IPS-18a (cell line): ENCODE measurements at regions not wholly inside any gene's neighbourhood (a gene's known extent, or its start where the extent isn't known, plus 50 kb on each side); places are given as distances from the start of the nearest gene placed in this dataset.

Source experiments
- H3K27ac ChIP-seq: one replicate; pipeline ENCODE4 v1.5.1; 2013; ENCODE audit warnings: low read length
- H3K27me3 ChIP-seq: one replicate; pipeline ENCODE4 v1.6.1; 2013; ENCODE audit warnings: mild to moderate bottlenecking, low read length; ENCODE audit not compliant: control insufficient read depth, insufficient read depth
- H3K36me3 ChIP-seq: one replicate; pipeline ENCODE4 v1.6.1; 2013; ENCODE audit warnings: low read depth, low read length; ENCODE audit not compliant: control insufficient read depth
- H3K4me1 ChIP-seq: one replicate; pipeline ENCODE4 v1.6.1; 2013; ENCODE audit warnings: low read depth, low read length; ENCODE audit not compliant: control insufficient read depth
- H3K4me3 ChIP-seq: one replicate; pipeline ENCODE4 v1.5.1; 2013; ENCODE audit warnings: low read length
- H3K9ac ChIP-seq: one replicate; pipeline ENCODE4 v1.6.1; 2013; ENCODE audit warnings: mild to moderate bottlenecking, low read length, moderate library complexity
- H3K9me3 ChIP-seq: one replicate; pipeline ENCODE4 v1.6.1; 2013; ENCODE audit warnings: low read depth, low read length; ENCODE audit not compliant: control insufficient read depth

DNA sequence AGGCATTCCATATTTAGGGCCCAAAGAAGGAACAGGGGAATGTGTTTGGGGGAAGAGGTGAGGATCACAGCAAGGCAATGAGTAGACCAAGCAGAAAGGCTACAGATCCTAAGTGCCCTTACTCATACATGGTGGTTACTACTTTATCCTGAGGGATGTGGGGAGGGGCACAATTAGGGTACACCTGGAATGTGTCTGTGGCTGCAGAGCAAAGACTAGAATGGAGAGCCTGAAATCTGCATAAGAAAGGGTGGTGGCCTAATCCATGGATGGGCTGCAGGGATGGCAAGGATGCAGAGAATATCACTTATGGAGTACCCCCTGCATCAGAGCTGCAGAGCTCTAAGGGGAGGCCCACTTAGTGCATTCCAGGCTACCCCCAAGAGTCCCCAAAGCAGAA is 352.6 kb upstream of the TRPC7 start:
- H3K9ac ChIP-seq, result no peak overlapping the region
- H3K27ac ChIP-seq, result no peak overlapping the region
- H3K4me3 ChIP-seq, result no peak overlapping the region
- H3K4me1 ChIP-seq, result peaks cover 4% of the 10 kb centered on the region
- H3K36me3 ChIP-seq, result no peaks in the 10 kb centered on the region
- H3K27me3 ChIP-seq, result no peaks in the 10 kb centered on the region
- H3K9me3 ChIP-seq, result no peaks in the 10 kb centered on the region

DNA sequence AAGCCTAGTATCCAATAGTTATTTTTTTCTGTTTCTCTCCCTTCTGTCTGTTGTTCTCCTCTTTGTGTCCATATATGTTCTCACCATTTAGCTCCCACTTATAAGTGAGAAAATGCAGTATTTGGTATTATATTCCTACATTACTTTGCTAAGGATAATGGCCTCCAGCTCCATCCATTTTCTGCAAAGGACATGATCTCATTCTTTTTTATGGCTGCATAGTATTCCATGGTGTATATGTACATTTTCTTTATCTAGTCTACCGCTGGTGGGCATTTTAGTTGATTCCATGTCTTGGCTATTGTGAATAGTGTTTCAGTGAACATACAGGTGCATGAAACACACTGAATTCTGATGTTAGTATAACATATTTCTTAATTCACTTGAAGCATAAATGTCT is 348.9 kb upstream of the TRPC7 start:
- Histone ChIP-seq H3K4me1 (peaks cover 4% of the 10 kb centered on the region), H3K9ac (no peak overlapping the region), H3K36me3 (no peaks in the 10 kb centered on the region), H3K4me3 (no peak overlapping the region), H3K9me3 (no peaks in the 10 kb centered on the region), H3K27me3 (no peaks in the 10 kb centered on the region), H3K27ac (no peak overlapping the region)

DNA sequence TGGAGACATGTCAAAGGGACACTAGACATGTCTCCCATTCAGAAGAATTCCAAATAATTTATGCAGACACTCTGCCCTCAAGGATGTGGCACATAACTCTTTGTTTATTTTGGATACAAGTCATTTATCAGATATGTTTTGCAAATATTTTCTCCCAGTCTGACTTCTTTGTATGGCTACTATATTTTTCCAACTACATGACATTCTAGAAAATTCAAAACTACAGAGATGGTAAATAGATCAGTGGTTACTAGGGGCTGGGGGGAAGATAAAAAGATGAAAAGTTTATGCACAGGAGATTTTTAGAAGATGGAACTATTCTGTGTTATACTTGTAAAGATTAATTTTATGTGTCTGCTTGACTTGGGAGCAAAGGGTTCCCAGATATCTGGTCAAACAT is 347.3 kb upstream of the TRPC7 start:
- Histone ChIP-seq H3K4me1 (no peaks in the 10 kb centered on the region), H3K9me3 (no peaks in the 10 kb centered on the region), H3K27ac (no peak overlapping the region), H3K4me3 (no peak overlapping the region), H3K27me3 (no peaks in the 10 kb centered on the region), H3K9ac (no peak overlapping the region), H3K36me3 (no peaks in the 10 kb centered on the region)

DNA sequence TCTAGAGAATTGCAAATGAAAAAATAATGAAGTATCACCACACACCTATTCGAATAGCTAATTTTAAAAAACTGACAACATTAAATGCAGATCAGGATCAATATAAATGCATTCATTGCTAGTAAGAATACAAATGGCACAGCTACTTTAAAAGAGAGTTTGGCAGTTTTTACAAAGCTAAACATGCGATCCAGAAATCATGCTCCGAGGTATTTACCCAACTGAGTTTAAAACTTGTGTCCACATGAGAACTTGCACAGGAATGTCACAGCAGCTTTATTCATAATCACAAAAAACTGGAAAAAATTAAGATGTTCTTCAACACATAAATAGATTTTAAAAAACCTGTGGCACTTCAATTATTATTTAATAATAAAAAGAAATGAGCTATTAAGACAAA is 345.5 kb upstream of the TRPC7 start:
- no peaks in the 10 kb centered on the region for H3K27me3 ChIP-seq
- no peaks in the 10 kb centered on the region for H3K9me3 ChIP-seq
- H3K4me1 ChIP-seq, result no peaks in the 10 kb centered on the region
- no peak overlapping the region for H3K27ac ChIP-seq
- H3K36me3 ChIP-seq, result no peaks in the 10 kb centered on the region
- H3K9ac ChIP-seq, result no peak overlapping the region
- no peak overlapping the region for H3K4me3 ChIP-seq

DNA sequence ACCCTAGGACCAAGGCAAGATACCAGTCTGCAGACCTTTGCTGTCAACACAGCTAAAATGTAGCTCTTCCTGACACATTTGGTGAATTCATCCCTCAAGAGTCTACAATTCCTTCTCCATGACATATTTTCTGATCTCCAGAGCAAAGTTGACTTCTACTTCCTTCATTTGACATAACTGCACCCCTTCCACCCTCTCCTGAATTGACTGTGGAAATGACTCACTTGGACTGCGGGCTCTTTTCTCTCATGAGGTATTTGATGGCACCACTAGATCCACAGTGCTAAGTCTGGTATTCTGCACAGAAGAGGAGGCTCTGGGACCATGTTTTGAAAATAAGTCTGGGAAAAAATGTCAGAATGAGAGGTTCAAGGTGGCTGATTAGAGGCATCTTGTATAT is 338.4 kb upstream of the TRPC7 start:
- Histone ChIP-seq H3K27ac (no peak overlapping the region), H3K4me3 (no peak overlapping the region), H3K9ac (no peak overlapping the region), H3K36me3 (no peaks in the 10 kb centered on the region), H3K9me3 (no peaks in the 10 kb centered on the region), H3K4me1 (no peaks in the 10 kb centered on the region), H3K27me3 (no peaks in the 10 kb centered on the region)

DNA sequence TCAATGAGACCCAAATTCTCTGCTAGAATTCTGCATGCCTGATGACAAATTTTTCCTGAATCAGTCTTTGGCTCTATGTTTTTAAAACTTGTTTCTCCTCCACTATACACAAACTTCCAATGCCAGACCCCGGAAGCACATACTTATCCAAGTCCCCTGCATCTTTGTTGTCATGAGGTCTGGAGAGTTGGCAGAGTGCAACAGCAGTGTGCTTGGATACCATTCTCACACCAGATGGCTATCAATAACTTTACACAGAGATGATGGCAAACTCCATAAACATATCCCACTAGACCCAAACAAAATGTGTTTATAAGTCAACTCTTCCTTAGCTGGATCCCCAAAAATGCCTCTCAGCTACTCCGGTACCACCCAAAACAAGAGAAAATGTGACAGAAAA is 337.7 kb upstream of the TRPC7 start:
- H3K27me3 ChIP-seq, result no peaks in the 10 kb centered on the region
- no peaks in the 10 kb centered on the region for H3K4me1 ChIP-seq
- no peak overlapping the region for H3K27ac ChIP-seq

DNA sequence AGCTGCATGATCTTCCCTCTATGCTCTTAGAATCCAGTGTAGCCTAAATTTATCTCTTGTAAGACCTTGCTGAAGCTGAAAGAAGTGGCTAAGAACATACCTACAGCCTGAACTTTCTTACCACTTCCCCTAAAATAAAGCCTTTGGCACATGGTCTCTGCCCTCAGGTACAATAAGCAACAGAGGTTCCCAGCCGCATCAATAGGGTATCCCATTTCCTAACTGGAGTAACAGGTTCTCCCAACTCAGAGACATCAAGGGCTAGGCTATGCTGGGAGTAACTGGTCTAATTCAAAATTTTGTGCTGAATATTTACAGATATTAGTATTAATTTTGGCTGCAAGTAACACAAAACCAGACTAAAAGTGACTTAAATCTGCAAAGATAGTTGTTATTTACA is 335.8 kb upstream of the TRPC7 start:
- Histone ChIP-seq H3K4me1 (peaks cover 9% of the 10 kb centered on the region), H3K4me3 (no peak overlapping the region), H3K27me3 (no peaks in the 10 kb centered on the region), H3K9ac (no peak overlapping the region), H3K36me3 (no peaks in the 10 kb centered on the region), H3K27ac (no peak overlapping the region), H3K9me3 (no peaks in the 10 kb centered on the region)

More for the DNA sequence above, 337.7 kb upstream of the TRPC7 start:
- Histone ChIP-seq H3K4me3 (no peak overlapping the region), H3K36me3 (no peaks in the 10 kb centered on the region), H3K9ac (no peak overlapping the region), H3K9me3 (no peaks in the 10 kb centered on the region)

DNA sequence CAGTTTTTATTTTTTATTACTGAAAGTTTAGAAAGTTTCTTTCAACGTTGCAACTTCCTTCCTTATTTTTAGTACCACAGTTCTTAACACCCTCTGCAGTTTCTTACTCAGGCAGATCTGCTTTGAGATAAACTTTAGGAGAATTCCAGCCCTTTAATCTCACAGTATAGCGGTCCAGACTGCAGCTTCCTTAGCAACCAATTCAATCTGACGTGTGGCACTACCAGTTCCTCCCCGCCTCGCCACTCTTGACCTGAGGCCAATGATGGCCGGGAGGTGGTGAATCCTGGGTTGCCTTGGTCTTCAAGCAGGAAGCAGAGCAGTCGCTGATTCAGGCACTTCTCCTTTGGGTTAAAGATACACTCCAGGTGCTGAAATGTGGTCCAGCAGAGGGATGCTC is 334.3 kb upstream of the TRPC7 start:
- Histone ChIP-seq H3K27me3 (no peaks in the 10 kb centered on the region), H3K27ac (no peak overlapping the region), H3K9ac (no peak overlapping the region), H3K9me3 (no peaks in the 10 kb centered on the region), H3K4me3 (no peak overlapping the region), H3K36me3 (no peaks in the 10 kb centered on the region), H3K4me1 (peaks cover 9% of the 10 kb centered on the region)

DNA sequence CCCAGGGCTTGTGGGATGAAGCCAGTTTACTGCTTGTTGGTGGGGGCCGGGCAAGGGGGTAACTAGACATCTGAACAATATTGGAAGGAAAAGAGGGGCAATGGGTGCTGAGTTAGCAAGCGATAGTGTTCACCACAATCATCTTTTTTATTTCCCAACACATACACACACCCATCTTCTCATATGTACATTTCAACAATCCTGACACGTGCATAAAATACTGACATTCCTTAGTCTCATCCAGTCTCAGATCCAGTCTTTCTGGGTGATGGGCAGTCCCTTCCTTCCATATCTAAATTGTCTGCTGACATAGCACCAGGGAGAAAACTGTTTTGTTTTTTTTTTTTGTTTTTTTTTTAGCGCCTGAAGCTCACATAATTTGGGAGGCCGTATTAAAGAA is 333.6 kb upstream of the TRPC7 start:
- H3K4me3 ChIP-seq, result no peak overlapping the region

DNA sequence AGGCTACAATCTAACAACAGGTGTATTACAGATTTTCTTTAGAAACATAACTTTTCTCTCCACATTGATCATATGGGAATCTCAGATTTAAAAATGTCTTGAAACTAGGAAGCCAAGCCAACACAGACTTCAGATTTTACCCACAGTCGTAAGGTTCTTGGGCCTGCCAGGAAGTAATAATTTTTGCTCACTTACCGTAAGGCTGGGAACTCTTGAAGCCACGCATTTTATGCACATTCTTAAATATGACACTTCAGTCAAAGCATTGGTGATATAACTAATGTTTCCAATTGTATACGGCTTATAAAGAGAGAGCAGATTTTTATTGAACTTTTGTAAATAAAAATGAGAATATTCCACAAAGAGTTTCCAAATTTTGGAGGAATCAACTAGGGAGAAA is 328.9 kb upstream of the TRPC7 start:
- no peaks in the 10 kb centered on the region for H3K9me3 ChIP-seq
- H3K9ac ChIP-seq, result no peak overlapping the region
- H3K27ac ChIP-seq, result no peak overlapping the region
- peaks cover 9% of the 10 kb centered on the region for H3K4me1 ChIP-seq
- no peaks in the 10 kb centered on the region for H3K27me3 ChIP-seq
- H3K4me3 ChIP-seq, result no peak overlapping the region
- no peaks in the 10 kb centered on the region for H3K36me3 ChIP-seq

More for the DNA sequence above, 333.6 kb upstream of the TRPC7 start:
- no peak overlapping the region for H3K27ac ChIP-seq
- H3K9ac ChIP-seq, result no peak overlapping the region
- H3K4me1 ChIP-seq, result peaks cover 9% of the 10 kb centered on the region
- H3K36me3 ChIP-seq, result no peaks in the 10 kb centered on the region
- no peaks in the 10 kb centered on the region for H3K27me3 ChIP-seq
- no peaks in the 10 kb centered on the region for H3K9me3 ChIP-seq

DNA sequence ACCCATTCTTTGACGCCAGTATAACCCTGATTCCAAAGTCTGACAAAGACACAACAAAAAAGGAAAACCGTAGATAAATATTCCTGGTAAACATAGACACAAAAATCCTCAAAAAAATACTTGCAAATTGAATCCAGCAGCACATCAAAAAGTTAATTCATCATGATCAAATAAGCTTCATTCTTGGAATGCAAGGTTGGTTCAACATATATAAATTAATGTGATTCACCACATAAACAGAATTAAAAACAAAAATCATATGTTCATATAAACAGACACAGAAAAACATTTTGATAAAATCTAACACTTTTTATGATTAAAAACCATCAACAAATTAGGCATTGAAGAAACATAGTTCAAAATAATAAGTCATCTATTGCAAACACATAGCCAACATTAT is 324.2 kb upstream of the TRPC7 start:
- Histone ChIP-seq H3K9ac (no peak overlapping the region), H3K4me3 (no peak overlapping the region), H3K27ac (no peak overlapping the region), H3K36me3 (no peaks in the 10 kb centered on the region), H3K27me3 (no peaks in the 10 kb centered on the region), H3K9me3 (no peaks in the 10 kb centered on the region), H3K4me1 (no peaks in the 10 kb centered on the region)

DNA sequence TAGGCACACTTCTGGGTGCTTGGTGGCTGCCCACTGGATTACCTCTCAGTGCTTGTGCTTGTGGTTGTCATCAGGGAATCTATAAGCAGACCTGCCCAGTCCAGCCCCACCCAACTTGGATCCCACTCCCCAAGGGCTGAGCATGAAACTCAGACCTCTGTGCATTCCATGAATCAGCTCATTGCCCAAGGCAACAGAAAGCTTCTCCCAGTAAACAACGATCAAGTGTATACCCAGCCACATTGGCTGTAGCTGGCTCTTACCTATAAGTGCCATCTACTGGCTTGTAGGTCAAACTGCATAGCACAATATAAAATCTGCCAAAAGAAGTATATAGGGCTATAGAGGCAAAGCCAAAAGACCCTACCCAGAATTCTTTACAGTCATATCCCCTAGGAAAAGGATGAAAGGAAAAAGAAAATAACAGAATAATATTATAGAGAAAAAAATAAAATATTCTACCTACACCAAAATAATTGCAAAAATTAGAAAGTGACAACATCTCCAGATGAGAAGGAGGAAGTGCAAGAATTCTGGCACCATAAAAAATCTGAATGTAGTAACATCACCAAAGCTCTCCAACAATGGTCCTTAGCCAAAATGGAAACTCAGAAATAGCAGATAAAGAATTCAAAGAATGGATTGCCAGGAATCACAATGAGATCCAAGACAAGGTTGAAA is 321.0 kb upstream of the TRPC7 start:
- H3K27ac ChIP-seq, result no peak overlapping the region
- no peaks in the 10 kb centered on the region for H3K27me3 ChIP-seq
- no peak overlapping the region for H3K9ac ChIP-seq
- H3K9me3 ChIP-seq, result no peaks in the 10 kb centered on the region
- H3K4me1 ChIP-seq, result no peaks in the 10 kb centered on the region
- no peaks in the 10 kb centered on the region for H3K36me3 ChIP-seq
- no peak overlapping the region for H3K4me3 ChIP-seq
